EH (cell line): ENCODE measurements at regions not wholly inside any gene's neighbourhood (a gene's known extent, or its start where the extent isn't known, plus 50 kb on each side); places are given as distances from the start of the nearest gene placed in this dataset.
"Not testable (repeated sequence)": the region's sequence is repeated elsewhere in the genome, so short reads cannot be mapped to it uniquely, and the experiment has no call there.

Experiments
- DNase-seq: peaks from one replicate; pipeline ENCODE4 v3.0.0-alpha.2; 2015; ENCODE audit warnings: low read depth

DNA sequence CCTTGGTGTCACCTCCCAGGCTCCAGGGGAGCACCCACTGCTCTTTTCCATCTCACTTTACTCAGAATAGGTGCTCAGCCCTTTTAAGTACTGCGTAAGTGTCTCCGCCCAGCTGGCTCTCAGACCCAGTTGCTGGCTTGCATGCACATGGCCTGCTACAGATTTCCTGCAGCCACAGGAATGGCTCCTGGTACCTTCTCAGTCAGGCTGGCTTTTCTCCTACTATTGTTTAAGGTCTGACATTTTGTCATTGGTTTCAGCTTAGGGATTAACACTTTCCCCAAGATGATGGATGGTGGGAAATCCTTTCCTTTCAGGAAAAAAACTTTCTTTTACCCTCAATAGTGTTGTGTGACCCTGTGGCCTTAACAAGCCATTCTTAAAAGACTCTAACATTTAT lies 1652.3 kb upstream of the WWC1 start:
- no peak for DNase-seq

DNA sequence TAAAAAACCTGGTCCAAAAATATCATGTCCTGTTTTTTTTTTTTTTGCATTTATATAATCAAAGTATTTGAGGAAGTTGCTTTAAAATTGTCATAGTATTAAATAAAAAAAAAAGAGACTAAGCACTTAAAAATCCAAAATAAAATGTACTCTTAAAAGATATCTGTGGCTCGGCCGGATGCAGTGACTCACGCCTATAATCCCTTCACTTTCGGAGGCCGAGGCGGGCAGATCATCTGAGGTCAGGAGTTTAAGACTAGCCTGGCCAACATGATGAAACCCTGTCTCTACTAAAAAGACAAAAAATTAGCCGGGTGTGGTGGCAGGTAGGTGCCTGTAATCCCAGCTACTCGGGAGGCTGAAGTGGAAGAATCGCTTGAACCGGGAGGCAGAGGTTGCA lies 1651.3 kb upstream of the WWC1 start:
- not testable (repeated sequence) for DNase-seq

DNA sequence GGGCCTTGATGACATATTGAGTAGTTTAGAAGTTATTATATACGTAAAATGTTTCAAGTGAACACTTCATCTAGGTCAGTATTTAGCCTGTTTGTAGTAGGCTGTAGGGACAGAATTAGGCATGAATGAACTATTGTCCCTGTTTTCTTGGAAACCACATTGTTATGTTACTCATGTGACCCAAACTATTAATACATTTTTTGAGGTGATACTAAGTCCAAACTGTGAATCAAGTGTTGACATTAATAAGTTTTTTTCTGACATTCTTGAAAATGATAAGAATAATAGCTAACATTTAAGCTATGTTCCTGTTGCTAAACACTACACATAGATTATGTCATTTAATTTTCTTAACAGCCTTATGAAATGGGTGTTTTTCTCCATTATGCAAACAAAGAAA lies 1642.7 kb upstream of the WWC1 start:
- no peak for DNase-seq

DNA sequence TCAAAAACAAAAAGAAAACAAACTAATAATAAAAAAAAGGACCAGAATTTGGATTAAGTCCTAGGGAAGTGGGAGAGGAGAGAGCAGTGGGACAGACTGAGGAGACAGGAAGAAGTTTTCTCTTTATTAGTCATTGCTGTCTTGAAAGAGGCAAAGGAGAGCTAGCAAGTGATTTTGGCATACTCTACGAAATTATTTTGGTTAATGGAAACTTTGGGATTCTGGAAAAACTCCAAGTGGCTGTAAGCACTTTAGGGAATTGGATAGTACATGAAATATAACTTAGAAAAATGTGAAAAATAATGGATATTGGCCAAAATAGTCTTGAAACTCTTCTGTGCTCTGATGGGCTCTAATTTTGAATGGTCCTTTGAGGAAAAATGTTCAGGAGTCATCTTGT lies 1641.8 kb upstream of the WWC1 start:
- DNase-seq = no peak

DNA sequence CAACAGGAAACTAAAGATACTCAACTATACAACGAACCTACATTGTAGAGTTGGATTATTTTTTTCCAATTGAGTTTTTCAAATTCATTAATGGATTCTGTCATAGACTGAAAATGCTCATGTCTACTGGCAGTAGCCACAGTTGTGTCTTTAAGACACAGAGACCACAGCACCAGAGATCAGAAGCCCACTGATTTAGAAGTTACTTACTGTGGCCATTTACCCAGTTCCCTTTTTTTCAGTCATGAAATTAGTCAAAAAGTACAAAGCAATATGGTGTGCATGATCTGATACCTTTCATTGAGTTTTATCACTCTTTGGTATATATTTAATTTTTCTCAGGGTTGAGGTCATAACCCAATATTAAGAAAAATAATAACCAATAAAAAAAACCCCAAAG lies 1640.2 kb upstream of the WWC1 start:
- no peak for DNase-seq

DNA sequence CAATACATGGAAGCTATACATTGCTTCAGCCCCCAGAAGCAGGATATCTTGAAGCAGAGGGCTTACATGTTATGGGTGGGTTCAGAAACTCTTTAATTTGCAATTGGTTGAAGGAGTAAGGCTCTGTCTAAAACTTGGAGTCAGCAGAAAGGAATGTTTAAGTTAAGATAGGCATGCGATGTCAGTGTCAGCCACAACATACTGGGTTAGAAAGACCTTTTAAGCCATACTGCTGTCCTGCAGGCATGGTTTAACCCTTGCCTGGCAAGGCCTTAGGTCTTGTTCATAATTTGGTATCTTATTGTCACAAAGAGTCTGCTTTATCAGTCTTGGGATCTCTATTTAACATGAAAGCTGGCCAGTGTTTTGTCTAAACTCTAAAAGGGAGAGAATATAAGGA lies 1619.6 kb upstream of the WWC1 start:
- DNase-seq = no peak

DNA sequence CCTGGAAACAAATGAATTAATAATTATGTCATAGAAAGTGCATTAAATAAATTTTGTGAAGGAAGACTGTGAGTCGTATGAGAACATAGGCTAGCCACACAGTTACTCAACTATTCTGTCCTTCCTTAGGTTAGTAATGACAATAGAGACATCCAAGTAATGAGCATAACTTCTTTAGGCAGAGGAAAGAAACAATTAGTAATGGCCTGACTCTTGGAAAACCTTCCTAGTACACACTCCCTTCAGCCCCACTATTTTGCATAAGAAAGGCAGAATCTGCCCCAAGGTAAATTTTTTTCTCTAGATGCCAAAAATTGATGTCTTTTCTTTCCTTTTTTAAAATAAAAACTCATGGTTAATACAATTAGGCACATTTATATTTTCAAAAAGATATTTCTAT lies 1619.0 kb upstream of the WWC1 start:
- no peak for DNase-seq

DNA sequence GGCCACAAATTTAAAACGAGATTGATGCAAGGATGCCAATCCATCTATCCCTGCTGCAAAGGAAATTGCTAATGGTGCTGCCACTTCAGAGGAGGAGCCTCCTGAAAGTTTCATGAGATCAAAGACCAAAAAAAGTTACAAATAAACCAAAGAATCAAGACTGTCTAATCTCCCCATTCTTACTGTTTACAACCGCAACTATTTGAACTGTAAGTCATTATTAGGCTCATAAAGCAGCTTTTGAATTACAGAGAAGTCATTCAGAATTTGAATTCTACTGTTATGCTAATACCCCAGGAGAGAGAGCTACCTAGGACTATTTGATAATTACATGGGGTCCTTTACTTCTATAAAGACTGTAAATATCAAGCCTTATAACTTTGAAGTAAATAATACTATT lies 1613.6 kb upstream of the WWC1 start:
- DNase-seq = no peak

DNA sequence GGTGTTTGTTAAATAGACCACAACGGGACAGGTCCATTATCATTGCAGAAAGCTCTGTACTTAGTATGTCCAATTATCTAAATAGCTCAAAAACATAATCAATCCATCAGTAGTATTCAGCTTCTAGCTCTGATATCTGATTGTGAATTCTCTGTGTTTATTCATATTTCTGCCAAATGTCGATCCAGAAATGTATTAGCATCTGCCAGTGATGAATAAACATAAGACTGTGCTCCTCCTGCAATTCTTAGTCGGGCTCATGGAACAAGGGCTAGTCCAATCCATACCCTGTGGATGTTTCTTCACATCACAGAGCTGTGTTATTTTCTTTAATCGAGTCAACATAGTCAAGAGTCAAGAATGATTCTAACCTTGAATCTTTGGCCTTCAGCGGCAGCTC lies 1612.1 kb upstream of the WWC1 start:
- no peak for DNase-seq

DNA sequence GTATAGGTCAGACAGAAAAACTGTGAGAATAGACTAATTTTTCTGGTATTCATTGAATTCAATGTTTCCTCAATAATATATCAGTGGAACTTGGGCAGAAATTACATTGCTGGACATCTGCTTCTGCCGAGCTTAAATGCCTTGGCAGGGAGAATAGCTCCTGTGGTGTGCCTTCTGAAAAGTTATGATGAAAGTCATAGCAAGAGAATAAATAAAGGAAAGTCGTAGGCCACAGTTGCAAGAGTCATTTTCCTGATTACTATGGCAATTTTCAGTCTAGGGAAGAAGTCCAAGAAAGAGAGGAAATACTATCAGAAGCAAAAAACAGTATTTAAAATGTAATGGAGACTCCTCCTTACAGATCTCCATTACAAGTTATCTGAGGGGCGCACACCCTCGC lies 1596.1 kb upstream of the WWC1 start:
- no peak for DNase-seq

DNA sequence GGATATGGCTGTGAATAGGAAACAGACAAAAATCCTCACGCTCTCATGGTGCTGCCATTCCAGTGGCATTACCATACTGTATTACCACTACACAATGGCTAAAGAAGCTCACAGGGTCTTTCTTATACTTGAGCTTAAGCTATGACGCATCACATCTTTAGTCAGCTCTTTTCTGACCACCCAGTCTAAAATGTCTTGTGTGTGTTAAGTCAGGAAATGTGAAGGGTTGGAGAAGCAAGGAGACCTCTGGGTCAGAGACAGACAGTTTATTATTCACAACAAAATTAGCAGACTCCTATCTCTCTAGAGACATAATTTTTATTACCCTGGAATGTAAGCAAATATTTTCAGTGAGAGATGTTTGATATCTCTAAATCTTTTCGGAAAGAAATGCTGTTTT lies 1583.2 kb upstream of the WWC1 start:
- no peak for DNase-seq

DNA sequence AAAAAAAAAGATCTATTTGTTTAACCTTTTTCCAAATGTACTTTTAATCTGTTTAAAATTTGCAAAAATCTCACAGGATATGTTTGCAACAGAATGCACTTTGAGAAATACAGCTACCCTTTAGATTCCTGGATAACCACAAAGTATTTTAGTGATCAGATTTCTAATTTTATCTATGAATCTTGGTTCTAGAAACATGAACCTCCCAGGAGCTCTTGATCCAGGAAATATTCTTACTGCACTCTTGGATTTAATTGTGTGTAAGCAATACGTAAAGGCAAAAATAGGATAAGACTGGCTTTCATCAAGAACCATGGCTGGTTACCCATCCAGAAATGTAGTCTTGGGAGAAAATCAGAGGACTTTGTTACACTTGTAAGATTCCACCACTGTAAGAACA lies 1581.8 kb upstream of the WWC1 start:
- no peak for DNase-seq

DNA sequence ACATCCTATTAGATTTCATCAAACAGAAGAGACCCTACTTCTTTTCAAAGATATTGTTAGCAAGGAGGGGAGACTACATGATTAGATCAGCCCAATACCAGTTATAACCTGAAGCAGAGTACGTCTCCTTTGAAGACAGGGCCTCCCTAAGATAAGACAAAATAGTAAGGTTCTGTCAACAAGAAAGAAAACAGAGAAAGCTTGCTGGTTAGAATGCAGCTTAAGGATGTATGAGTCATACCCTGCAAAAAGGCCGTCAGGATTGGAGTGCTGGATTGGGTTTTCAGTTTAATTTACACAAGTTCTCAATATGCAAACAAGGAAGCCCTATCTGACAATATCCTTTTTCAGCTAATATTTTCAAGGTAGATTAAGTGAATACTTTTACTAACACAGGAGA lies 1581.2 kb upstream of the WWC1 start:
- DNase-seq = no peak

DNA sequence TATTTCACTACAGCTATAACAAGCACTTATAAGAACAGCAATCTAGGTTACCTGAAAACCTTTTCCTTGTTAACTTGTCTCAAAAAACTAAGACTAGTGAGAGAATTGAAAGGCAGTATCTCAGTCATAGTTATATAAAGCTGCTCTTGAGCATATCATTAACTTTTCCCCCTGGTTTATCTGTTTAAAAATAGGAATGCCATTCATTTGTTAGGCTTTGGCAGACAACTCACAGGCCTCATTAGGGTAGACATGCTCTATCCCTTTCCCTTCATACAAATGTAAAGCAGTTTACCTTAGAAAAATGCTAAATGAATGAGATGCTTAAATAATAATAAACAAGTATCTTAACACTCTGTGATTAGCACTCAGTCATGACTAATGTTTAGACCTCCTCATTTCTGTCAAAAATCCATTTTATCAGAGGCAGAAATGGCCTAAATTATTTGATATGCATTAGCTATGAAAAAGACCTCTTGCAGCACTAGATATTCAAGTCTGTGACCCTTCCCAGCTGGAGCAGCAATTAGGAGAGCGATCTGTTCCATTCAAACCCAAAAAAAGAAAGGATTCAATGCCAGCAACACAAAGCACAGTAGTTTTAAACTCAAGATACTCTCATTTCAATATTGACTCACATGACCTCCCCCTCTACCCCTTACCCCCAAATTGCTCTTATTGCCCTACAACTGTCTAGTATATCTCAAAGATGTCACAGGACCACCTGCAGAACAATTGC lies 1578.8 kb upstream of the WWC1 start:
- no peak for DNase-seq

DNA sequence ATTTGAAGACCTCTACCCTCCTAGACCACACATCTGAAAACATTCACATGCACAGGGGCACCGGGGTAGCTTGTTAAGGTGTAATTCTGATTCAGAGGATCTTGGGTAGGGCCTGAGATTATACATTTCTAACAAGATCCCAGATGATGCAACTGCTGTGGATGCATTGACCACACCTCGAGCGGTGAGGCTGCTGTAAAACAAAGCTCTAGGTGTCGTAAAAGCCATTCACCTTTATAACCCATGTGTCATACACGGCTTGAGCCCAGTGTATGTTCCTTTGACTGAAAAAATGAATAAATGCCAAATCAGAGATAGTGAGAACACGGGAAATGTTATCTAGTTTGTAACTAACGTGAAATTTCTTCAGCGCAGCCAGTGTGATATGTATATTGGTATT lies 1578.2 kb upstream of the WWC1 start:
- no peak for DNase-seq

DNA sequence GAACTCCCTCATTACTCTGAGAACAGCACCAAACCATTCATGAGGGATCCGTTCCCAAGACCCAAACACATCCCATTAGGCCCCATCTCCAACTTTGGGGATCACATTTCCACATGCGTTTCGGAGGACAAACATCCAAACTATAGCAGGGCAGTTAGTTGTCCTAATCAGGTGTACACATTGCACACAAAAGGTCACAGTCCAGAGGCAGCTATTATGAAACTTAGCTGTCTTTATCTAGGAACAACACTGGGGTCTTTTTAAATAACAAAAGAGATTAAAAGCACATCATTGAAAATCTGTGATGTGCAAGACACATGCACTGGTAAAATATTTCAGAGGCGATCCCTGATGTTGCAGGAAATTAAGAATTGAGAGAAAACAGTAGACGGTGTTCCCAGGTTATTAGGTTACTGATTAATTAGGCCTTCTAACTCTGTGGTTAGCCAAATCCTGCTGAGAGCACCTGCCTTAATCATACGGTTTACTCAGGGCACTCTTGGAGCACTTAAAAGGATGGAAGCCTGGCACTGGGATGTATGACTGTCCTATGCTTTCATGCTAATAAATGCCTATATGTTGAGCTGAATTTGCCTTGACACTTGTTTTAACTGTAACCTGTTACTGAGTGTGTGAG lies 1574.5 kb upstream of the WWC1 start:
- DNase-seq = no peak

DNA sequence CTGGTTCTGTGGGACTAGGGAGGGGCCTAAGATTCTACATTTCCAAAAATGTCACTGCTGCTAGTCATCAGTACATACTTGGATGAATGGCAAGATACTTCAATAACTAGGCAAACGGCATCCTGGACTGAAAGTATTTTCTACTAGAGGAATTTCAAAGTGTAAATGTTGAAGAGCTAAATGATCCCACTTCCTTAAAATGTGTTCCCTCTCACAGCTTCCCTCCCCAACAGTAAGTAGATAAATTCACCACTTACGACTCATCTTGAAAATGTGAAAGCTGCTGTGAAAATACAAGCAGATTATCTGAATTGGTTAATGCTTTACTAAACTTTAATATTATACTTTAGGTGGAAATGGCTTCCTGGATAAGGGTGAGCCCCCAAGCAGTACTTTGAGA lies 1571.5 kb upstream of the WWC1 start:
- no peak for DNase-seq

DNA sequence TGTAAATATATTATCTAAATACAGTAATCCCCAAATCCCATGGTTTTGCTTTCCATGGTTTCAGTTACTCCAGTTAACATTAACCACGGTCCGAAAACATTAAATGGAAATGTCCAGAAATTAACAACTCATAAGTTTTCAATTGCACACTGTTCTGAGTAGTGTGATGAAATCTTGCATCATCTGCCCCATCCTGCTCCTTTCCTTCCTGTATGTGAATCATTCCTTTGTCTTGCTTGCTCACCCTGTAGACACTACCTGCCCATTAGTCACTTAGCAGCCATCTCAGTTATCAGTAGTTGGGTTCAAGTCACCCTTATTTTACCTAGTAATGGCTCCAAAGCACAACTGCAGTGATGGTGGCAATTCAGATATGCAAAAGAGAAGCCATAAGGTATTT lies 1568.5 kb upstream of the WWC1 start:
- DNase-seq = no peak

DNA sequence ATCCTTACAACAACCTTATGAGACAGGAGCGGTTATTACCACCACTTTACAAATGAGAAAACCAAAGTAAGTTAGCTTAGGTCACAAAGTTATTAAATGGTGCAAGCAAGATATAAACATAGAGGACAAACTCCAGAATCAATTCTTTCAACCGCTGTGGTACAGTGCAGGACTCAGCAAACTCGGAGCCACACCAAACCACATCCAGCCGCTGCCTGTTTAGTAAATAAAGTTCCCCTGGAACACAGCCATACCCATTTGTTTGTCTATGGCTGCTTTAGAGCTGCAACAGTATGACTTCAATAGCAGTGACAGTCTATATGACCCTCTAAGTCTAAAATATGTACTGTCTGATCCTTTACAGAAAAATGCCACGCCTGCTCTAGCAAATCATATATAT lies 1567.2 kb upstream of the WWC1 start:
- DNase-seq = no peak

DNA sequence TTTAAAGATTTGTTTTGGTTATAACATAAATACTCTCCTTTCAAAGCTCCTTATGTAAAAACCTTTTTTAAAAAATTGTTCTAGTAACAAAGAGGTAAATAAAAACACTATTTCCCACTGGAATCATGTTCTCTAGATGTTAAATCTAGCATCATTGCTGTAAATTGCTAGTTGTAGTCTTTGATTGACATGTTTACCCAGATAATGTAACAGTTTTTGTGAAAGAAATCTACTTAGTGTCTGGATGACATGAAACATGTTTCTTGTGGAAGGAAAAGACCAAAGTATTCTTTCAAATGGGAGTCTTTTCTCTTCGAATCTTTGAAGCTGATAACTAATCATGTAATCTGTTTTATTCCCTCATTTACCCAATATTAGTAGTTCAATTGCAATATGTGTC lies 1565.9 kb upstream of the WWC1 start:
- DNase-seq = no peak

DNA sequence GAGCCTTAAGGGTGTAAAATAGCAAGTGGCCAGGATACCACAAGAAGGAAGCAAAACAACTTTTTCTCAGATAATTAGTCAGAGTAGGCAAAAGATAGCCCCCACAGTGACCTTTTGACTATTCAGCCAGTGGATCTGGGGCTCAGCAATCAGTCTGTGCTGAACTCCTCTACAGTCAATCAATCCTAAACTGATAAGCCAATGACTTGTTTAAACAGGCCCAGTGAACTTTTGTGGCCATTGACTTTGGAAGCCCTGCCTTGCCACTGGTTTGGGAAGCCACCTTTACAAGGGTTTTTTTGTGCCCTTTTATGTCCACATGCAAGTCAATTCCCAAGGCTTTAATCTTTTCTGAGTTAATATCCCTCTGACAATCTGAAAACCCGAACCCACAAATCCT lies 1565.0 kb upstream of the WWC1 start:
- DNase-seq = no peak

DNA sequence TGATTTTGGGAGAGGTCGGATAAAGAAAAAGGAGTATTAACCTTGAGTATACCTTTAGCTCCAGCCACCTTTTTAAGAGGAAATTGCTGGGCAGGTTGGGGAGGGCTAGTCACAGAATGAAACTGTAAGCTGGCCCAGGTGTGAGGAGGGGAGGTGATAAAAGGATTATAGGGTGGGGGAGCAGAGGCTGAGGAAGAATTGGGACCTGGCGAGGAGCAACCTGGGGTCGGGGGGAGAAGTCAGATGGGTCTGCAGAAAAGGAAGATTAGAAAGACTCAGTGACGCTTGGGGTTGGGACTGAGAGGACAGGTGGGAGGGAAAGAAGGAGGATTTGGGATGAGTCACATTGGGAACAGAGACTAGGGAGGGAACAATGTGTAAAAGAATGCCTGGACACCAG lies 1548.5 kb upstream of the WWC1 start:
- not testable (repeated sequence) for DNase-seq

DNA sequence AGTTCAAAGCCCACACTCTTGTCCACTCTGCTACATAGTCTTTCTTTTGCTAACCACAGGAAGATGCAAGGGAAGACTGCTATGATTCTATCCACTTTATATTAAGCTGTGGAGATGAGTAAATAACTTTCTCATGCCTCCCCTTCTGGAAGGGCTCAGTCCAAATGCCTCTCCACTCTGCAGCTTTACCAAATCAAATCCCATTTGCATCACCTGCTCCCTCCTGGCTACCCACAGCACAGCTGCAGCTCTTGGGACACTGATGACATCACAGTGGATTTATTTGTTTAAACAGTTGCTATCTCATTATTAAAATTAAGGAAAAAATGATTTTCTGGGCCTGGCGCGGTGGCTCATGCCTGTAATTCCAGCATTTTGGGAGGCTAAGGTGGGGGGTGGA lies 1544.9 kb upstream of the WWC1 start:
- no peak for DNase-seq

DNA sequence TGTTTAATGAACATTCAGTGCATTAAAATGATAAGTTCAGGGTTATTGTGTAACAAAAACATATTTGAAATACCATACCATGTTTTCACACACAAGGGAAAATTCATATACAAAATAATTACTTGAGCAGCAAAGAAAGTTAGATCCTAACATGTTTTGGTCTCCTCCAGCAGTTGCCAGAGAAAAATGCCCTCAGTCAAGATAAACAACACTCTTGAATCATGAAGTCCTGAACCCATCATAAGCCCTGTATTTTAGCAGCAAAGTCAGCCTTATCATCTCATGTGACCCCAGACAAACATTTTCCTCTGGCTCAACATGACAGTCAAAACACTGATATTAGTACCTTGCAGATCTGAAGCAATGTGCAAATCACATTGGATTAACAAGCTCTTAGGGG lies 1541.1 kb upstream of the WWC1 start:
- no peak for DNase-seq
